ENCODE measurements at regions not wholly inside any gene's neighbourhood (a gene's known extent, or its start where the extent isn't known, plus 50 kb on each side); places are given as distances from the start of the nearest gene placed in this dataset.

DNA sequence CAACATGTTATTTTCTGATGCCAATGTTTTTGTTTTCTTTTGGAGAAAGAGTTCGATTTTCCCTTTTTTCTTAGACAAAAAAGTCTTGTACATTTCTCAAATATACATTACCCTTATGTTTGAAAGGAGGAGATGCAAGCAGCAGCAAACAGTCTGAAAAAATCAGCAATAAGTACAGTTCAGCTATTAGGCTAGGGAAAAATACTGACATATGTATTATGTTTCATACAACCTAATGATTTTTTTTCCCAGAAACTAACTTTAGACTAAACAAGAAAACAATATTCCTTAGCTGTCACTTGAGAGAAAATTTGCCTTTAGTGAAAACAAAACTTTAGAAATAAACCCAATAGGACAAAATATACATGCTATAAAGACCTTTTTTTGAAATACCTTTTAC, 1223.5 kb downstream of the SLITRK1 start:
- TF ChIP-seq ATF3 (IDR thresholded peaks at IDR 0.05) (no peak), GABPA (IDR thresholded peaks at IDR 0.05 in 1 of 2, conservative IDR thresholded peaks at IDR 0.05 in 1 of 2) (no peak), FOXA2 (IDR thresholded peaks at IDR 0.05) (no peak), YY1 (IDR thresholded peaks at IDR 0.05) (no peak), RAD21 (IDR thresholded peaks at IDR 0.05) (no peak), FOXA1 (IDR thresholded peaks at IDR 0.05) (no peak), JUND (IDR thresholded peaks at IDR 0.05) (no peak)
- TF ChIP-seq, protein P1, sequence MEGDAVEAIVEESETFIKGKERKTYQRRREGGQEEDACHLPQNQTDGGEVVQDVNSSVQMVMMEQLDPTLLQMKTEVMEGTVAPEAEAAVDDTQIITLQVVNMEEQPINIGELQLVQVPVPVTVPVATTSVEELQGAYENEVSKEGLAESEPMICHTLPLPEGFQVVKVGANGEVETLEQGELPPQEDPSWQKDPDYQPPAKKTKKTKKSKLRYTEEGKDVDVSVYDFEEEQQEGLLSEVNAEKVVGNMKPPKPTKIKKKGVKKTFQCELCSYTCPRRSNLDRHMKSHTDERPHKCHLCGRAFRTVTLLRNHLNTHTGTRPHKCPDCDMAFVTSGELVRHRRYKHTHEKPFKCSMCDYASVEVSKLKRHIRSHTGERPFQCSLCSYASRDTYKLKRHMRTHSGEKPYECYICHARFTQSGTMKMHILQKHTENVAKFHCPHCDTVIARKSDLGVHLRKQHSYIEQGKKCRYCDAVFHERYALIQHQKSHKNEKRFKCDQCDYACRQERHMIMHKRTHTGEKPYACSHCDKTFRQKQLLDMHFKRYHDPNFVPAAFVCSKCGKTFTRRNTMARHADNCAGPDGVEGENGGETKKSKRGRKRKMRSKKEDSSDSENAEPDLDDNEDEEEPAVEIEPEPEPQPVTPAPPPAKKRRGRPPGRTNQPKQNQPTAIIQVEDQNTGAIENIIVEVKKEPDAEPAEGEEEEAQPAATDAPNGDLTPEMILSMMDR (IDR thresholded peaks at IDR 0.05; ENCODE audit: low read depth, low read length, missing input control) = no peak
- TF ChIP-seq, protein P2, sequence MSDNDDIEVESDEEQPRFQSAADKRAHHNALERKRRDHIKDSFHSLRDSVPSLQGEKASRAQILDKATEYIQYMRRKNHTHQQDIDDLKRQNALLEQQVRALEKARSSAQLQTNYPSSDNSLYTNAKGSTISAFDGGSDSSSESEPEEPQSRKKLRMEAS (IDR thresholded peaks at IDR 0.05) = no peak
- TF ChIP-seq, protein P3, sequence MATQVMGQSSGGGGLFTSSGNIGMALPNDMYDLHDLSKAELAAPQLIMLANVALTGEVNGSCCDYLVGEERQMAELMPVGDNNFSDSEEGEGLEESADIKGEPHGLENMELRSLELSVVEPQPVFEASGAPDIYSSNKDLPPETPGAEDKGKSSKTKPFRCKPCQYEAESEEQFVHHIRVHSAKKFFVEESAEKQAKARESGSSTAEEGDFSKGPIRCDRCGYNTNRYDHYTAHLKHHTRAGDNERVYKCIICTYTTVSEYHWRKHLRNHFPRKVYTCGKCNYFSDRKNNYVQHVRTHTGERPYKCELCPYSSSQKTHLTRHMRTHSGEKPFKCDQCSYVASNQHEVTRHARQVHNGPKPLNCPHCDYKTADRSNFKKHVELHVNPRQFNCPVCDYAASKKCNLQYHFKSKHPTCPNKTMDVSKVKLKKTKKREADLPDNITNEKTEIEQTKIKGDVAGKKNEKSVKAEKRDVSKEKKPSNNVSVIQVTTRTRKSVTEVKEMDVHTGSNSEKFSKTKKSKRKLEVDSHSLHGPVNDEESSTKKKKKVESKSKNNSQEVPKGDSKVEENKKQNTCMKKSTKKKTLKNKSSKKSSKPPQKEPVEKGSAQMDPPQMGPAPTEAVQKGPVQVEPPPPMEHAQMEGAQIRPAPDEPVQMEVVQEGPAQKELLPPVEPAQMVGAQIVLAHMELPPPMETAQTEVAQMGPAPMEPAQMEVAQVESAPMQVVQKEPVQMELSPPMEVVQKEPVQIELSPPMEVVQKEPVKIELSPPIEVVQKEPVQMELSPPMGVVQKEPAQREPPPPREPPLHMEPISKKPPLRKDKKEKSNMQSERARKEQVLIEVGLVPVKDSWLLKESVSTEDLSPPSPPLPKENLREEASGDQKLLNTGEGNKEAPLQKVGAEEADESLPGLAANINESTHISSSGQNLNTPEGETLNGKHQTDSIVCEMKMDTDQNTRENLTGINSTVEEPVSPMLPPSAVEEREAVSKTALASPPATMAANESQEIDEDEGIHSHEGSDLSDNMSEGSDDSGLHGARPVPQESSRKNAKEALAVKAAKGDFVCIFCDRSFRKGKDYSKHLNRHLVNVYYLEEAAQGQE (IDR thresholded peaks at IDR 0.05) = no peak
